H1 (cell line): ENCODE measurements at regions not wholly inside any gene's neighbourhood (a gene's known extent, or its start where the extent isn't known, plus 50 kb on each side); places are given as distances from the start of the nearest gene placed in this dataset.

Experiments used
- CTCF ChIA-PET: fragments of 300-600 bp; sonication (Branson Sonifier 250); formaldehyde crosslinking; loops from one replicate; lab custom pipeline; 2021; ENCODE audit not compliant: partially characterized antibody; lab: Charles Lee
- POLR2A ChIA-PET: fragments of 300-600 bp; sonication (Branson Sonifier 250); formaldehyde crosslinking; loops from one replicate; lab custom pipeline; 2021; ENCODE audit warnings: inconsistent platforms; ENCODE audit not compliant: partially characterized antibody; lab: Charles Lee
- DNase-seq, 2 experiments: peaks; one replicate each; pipeline versions ENCODE4 v3.0.0 to v3.0.0-alpha.2; 2010 to 2022; ENCODE audit warnings: low spot score in 2 of 2, low read depth in 1 of 2, mixed read lengths in 1 of 2
- FAIRE-seq: peaks from 2 replicates; lab custom pipeline; 2011; peaks lifted over from hg19 to GRCh38; lab: Jason Lieb, UNC
- H2AFZ ChIP-seq: 2 replicates; pipeline ENCODE4 v1.8.1; 2012; ENCODE audit warnings: low read length, inconsistent platforms
- H2AK5ac ChIP-seq: 2 replicates; pipeline ENCODE4 v1.6.1; 2013; ENCODE audit warnings: low read depth, low read length
- H2BK120ac ChIP-seq: replicated peaks from 2 replicates; pipeline ENCODE3; 2013; ENCODE audit warnings: low read depth, low read length, inconsistent platforms
- H2BK12ac ChIP-seq: 2 replicates; pipeline ENCODE4 v1.6.1; 2013; ENCODE audit warnings: low read depth, low read length
- H2BK15ac ChIP-seq: 2 replicates; pipeline ENCODE4 v1.6.1; 2013; ENCODE audit warnings: low read length
- H2BK20ac ChIP-seq: 2 replicates; pipeline ENCODE4 v1.6.1; 2013; ENCODE audit warnings: low read length
- H2BK5ac ChIP-seq: 2 replicates; pipeline ENCODE4 v1.6.1; 2013; ENCODE audit warnings: low read depth, low read length
- H3K14ac ChIP-seq: 2 replicates; pipeline ENCODE4 v1.6.1; 2013; ENCODE audit warnings: inconsistent platforms; ENCODE audit not compliant: insufficient read length
- H3K18ac ChIP-seq: 2 replicates; pipeline ENCODE4 v1.6.1; 2013; ENCODE audit warnings: low read length; ENCODE audit errors: extremely low read depth
- H3K23ac ChIP-seq: 2 replicates; pipeline ENCODE4 v1.6.1; 2013; ENCODE audit warnings: inconsistent platforms; ENCODE audit not compliant: insufficient read length
- H3K23me2 ChIP-seq: 2 replicates; pipeline ENCODE4 v1.6.1; 2013; ENCODE audit warnings: low read depth, low read length
- H3K27ac ChIP-seq: 2 replicates; pipeline ENCODE4 v1.6.1; 2011; ENCODE audit warnings: low read depth, low read length, inconsistent platforms
- H3K27me3 ChIP-seq, 4 experiments: replicated peaks in 1 of 4; 1 replicate in 1 of 4; 2 replicates in 3 of 4; pipeline versions ENCODE4 v1.6.1 to v1.8.1; 2011 to 2013; ENCODE audit warnings: low read length in 3 of 4, mild to moderate bottlenecking in 3 of 4, inconsistent platforms in 2 of 4, mixed read lengths in 2 of 4, moderate library complexity in 1 of 4; ENCODE audit not compliant: control insufficient read depth in 3 of 4, insufficient read depth in 3 of 4; ENCODE audit errors: extremely low read depth in 1 of 4
- H3K36me3 ChIP-seq, 4 experiments: 2 replicates each; pipeline versions ENCODE4 v1.6.1 to v1.8.1; 2011 to 2013; ENCODE audit warnings: mild to moderate bottlenecking in 4 of 4, low read length in 3 of 4, moderate library complexity in 2 of 4, control low read depth in 1 of 4, inconsistent platforms in 1 of 4; ENCODE audit not compliant: insufficient read depth in 4 of 4, control insufficient read depth in 2 of 4
- H3K4ac ChIP-seq: replicated peaks from 2 replicates; pipeline ENCODE3; 2013; ENCODE audit warnings: low read length, low read depth, mixed read lengths, inconsistent platforms; ENCODE audit not compliant: insufficient read length
- H3K4me1 ChIP-seq, 4 experiments: replicated peaks in 1 of 4; 1 replicate in 1 of 4; 2 replicates in 3 of 4; pipeline versions ENCODE4 v1.6.1 to v1.8.1; 2011 to 2013; ENCODE audit warnings: low read length in 3 of 4, inconsistent platforms in 2 of 4, mixed read lengths in 1 of 4; ENCODE audit not compliant: insufficient read depth in 4 of 4, control insufficient read depth in 3 of 4
- H3K4me2 ChIP-seq, 2 experiments: 2 replicates each; pipeline versions ENCODE4 v1.6.1 to v1.8.1; 2011 to 2013; ENCODE audit warnings: low read depth in 2 of 2, low read length in 2 of 2, control low read depth in 1 of 2, inconsistent platforms in 1 of 2, mild to moderate bottlenecking in 1 of 2; ENCODE audit not compliant: insufficient read depth in 1 of 2
- H3K4me3 ChIP-seq, 4 experiments: fragments of 200-600, 300-600 bp in 1 of 4; sonication (generic), shearing (Covaris generic), sonication (Bioruptor Twin) in 1 of 4; 2 replicates each; pipeline versions ENCODE4 v1.5.1 to v1.8.1; 2011 to 2016; ENCODE audit warnings: low read length in 4 of 4, low read depth in 3 of 4, control low read depth in 2 of 4, inconsistent platforms in 2 of 4, mild to moderate bottlenecking in 2 of 4, mixed read lengths in 1 of 4, moderate library complexity in 1 of 4; ENCODE audit not compliant: insufficient read depth in 2 of 4; ENCODE audit errors: extremely low read depth in 1 of 4
- H3K56ac ChIP-seq: replicated peaks from 2 replicates; pipeline ENCODE3; 2013; ENCODE audit warnings: low read depth, mild to moderate bottlenecking, mixed read lengths, low read length, inconsistent platforms; ENCODE audit not compliant: insufficient read length
- H3K79me1 ChIP-seq: 2 replicates; pipeline ENCODE4 v1.6.1; 2013; ENCODE audit warnings: low read depth, low read length, control low read depth
- H3K79me2 ChIP-seq, 2 experiments: 2 replicates each; pipeline versions ENCODE4 v1.6.1 to v1.8.1; 2012 to 2013; ENCODE audit warnings: low read length in 2 of 2, mild to moderate bottlenecking in 2 of 2, inconsistent platforms in 1 of 2; ENCODE audit not compliant: insufficient read depth in 2 of 2, control insufficient read depth in 1 of 2
- H3K9ac ChIP-seq, 4 experiments: replicated peaks in 1 of 4; 1 replicate in 1 of 4; 2 replicates in 3 of 4; pipeline versions ENCODE4 v1.6.1 to v1.8.1; 2011 to 2013; ENCODE audit warnings: low read depth in 3 of 4, low read length in 3 of 4, control low read depth in 2 of 4, mild to moderate bottlenecking in 2 of 4, moderate library complexity in 2 of 4, inconsistent platforms in 1 of 4; ENCODE audit errors: extremely low read depth in 1 of 4
- H3K9me3 ChIP-seq, 2 experiments: 2 replicates each; pipeline versions ENCODE4 v1.6.1 to v1.8.1; 2012 to 2013; ENCODE audit warnings: mild to moderate bottlenecking in 2 of 2, moderate library complexity in 2 of 2, control low read depth in 1 of 2, inconsistent platforms in 1 of 2, low read depth in 1 of 2, low read length in 1 of 2, mixed read lengths in 1 of 2; ENCODE audit not compliant: insufficient read depth in 2 of 2
- H4K20me1 ChIP-seq, 2 experiments: replicated peaks in 1 of 2; 2 replicates each; pipeline versions ENCODE3 to v1.8.1; 2011 to 2013; ENCODE audit warnings: inconsistent platforms in 2 of 2, low read length in 2 of 2, mild to moderate bottlenecking in 1 of 2; ENCODE audit not compliant: insufficient read depth in 2 of 2, control insufficient read depth in 1 of 2
- H4K5ac ChIP-seq: 2 replicates; pipeline ENCODE4 v1.6.1; 2013; ENCODE audit warnings: low read length, low read depth, mixed read lengths, inconsistent platforms; ENCODE audit not compliant: insufficient read length
- H4K8ac ChIP-seq: 2 replicates; pipeline ENCODE4 v1.8.0; 2013; ENCODE audit warnings: mild to moderate bottlenecking, moderate library complexity, low read length, inconsistent platforms; ENCODE audit not compliant: insufficient read depth; ENCODE audit errors: extremely low read depth
- H4K91ac ChIP-seq: replicated peaks from 2 replicates; pipeline ENCODE3; 2013; ENCODE audit warnings: low read length, mixed read lengths, inconsistent platforms; ENCODE audit not compliant: insufficient read length
- EP300 ChIP-seq, 2 experiments: IDR thresholded peaks; 1 replicate in 1 of 2; 2 replicates in 1 of 2; pipeline ENCODE4 v1.6.1; 2011 to 2012; ENCODE audit warnings: low read depth in 2 of 2, low read length in 2 of 2, mild to moderate bottlenecking in 2 of 2, borderline replicate concordance in 1 of 2, inconsistent platforms in 1 of 2, moderate library complexity in 1 of 2
- SUZ12 ChIP-seq: fragments of 200-600 bp; sonication (generic); IDR thresholded peaks from 2 replicates; pipeline ENCODE4 v1.6.1; 2012; ENCODE audit warnings: mild to moderate bottlenecking, inconsistent platforms, low read length, moderate library complexity, mixed read lengths
- TAF7 ChIP-seq: optimal IDR thresholded peaks from 2 replicates; pipeline ENCODE3; 2011; ENCODE audit warnings: low read depth, mild to moderate bottlenecking, inconsistent platforms, low read length, moderate library complexity, borderline replicate concordance
- WGBS, 2 experiments: shearing (Covaris generic) in 1 of 2; methylation state at CpG; one replicate each; pipeline versions ENCODE4 v1.1.6 to v1.1.7; 2013 to 2015; ENCODE audit warnings: low lambda C conversion rate in 2 of 2, mixed read lengths in 2 of 2, inconsistent platforms in 1 of 2, low coverage in 1 of 2, missing lambda C conversion rate in 1 of 2; ENCODE audit not compliant: insufficient replicate concordance in 2 of 2, insufficient coverage in 1 of 2, insufficient read length in 1 of 2; ENCODE audit errors: extremely low coverage in 1 of 2, missing lambda C conversion rate in 1 of 2; 5-methylcytosine and 5-hydroxymethylcytosine counted together

DNA sequence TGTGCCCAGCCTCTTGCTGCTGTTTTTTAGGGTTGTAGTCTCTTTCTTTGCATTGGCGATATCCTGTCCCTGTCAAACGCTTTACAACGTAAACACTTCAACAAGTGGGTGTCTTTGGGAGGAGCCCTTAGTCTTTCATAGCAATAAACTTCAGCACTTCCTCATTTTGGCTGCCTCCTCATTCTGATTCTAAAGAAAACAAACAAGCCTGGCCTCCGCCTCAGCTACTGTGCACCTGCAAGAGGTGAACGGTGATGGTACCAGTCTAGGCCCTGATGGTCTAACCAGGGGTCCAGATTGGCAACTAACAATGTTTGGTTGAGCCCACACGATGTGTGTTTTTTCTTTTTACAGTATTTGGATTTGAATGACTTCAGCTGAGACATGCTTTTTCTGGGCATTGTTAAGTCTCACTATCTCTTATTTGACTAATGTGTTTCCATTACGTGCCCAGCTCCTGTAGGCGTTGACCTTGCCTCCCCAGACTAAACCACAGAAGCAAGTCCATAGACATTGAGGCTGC lies 53.2 kb upstream of the CUL3 start:
- Histone ChIP-seq H3K9ac (no peak overlapping the region), H3K4me3 (no peak overlapping the region), H3K27ac (no peak overlapping the region), H3K56ac (no peak overlapping the region), H3K4me1 (no peaks in the 10 kb centered on the region), H2BK20ac (no peak overlapping the region), H2BK12ac (no peak overlapping the region), H4K20me1 (no peaks in the 10 kb centered on the region), H3K27me3 (no peaks in the 10 kb centered on the region), H3K23ac (no peak overlapping the region), H2BK5ac (no peak overlapping the region), H3K4me2 (no peak overlapping the region), H3K79me1 (no peaks in the 10 kb centered on the region), H3K18ac (no peak overlapping the region), H4K91ac (no peak overlapping the region), H2BK15ac (no peak overlapping the region), H3K9me3 (peaks cover 0 to 6% of the 10 kb centered on the region in 2 experiments; a peak in 1 of 4 replicates), H3K36me3 (no peaks in the 10 kb centered on the region), H2BK120ac (no peak overlapping the region), H3K79me2 (no peaks in the 10 kb centered on the region), H2AFZ (no peak overlapping the region), H3K23me2 (no peaks in the 10 kb centered on the region), H2AK5ac (no peak overlapping the region), H4K8ac (no peak overlapping the region), H3K14ac (no peak overlapping the region), H4K5ac (no peak overlapping the region), H3K4ac (no peak overlapping the region)
- ChIA-PET CTCF (interaction anchor here (0.7 to 2.2 kb wide), 4 partner anchors 8 to 279 kb away, joined by 3 to 6 read pairs (median 4); no protein-coding TSS in a partner anchor), POLR2A (no interaction called here)
- 87% methylated on average over 8 of the region's 8 CpGs; no CpG with 5 or more reads in 1 of the 2 experiments for WGBS, 2 experiments
- no peak for DNase-seq
- FAIRE-seq = no peak
- TF ChIP-seq TAF7 (no peak), EP300 (IDR thresholded peaks at IDR 0.05; ENCODE audit: borderline replicate concordance in 1 of 2, low read depth in 2 of 2, low read length in 2 of 2) (no peak), SUZ12 (no peak)
